ENCODE measurements at regions not wholly inside any gene's neighbourhood (a gene's known extent, or its start where the extent isn't known, plus 50 kb on each side); places are given as distances from the start of the nearest gene placed in this dataset.

DNA sequence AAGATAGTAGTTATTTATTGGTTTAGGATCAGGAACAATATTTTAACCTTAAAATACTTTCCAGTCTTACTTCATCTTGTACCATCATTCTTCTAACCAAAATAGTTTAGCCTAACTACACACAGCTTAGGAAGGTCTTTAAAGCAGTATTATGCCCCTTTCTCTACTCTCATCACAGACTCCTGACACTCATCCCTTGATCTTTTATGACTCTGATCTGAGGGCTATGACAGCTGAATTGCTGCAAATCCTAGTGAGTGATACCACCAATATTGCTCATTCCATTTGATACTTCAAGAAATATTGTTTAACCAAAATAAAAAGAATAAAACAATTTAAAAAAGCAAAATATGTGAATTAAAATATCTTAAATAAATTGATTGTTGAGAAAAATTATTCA is 746.6 kb upstream of the ACO1 start:
- TF ChIP-seq EZH2 (IDR thresholded peaks at IDR 0.05) (no peak), SIN3A (IDR thresholded peaks at IDR 0.05; ENCODE audit: low read depth) (no peak), ZFX (IDR thresholded peaks at IDR 0.05) (no peak), EZH2phosphoT487 (IDR thresholded peaks at IDR 0.05; ENCODE audit: borderline replicate concordance) (no peak), POLR2AphosphoS5 (IDR thresholded peaks at IDR 0.05; ENCODE audit: low read depth, low read length) (no peak), POLR2A (IDR thresholded peaks at IDR 0.05; ENCODE audit: borderline replicate concordance, extremely low read depth, insufficient read depth, insufficient read length) (no peak), EGR1 (IDR thresholded peaks at IDR 0.05; ENCODE audit: low read depth) (no peak), SP1 (IDR thresholded peaks at IDR 0.05; ENCODE audit: low read depth) (no peak), CEBPB (IDR thresholded peaks at IDR 0.05; ENCODE audit: low read depth) (no peak), SRF (IDR thresholded peaks at IDR 0.05; ENCODE audit: low read depth) (no peak)
- TF ChIP-seq, protein P1, sequence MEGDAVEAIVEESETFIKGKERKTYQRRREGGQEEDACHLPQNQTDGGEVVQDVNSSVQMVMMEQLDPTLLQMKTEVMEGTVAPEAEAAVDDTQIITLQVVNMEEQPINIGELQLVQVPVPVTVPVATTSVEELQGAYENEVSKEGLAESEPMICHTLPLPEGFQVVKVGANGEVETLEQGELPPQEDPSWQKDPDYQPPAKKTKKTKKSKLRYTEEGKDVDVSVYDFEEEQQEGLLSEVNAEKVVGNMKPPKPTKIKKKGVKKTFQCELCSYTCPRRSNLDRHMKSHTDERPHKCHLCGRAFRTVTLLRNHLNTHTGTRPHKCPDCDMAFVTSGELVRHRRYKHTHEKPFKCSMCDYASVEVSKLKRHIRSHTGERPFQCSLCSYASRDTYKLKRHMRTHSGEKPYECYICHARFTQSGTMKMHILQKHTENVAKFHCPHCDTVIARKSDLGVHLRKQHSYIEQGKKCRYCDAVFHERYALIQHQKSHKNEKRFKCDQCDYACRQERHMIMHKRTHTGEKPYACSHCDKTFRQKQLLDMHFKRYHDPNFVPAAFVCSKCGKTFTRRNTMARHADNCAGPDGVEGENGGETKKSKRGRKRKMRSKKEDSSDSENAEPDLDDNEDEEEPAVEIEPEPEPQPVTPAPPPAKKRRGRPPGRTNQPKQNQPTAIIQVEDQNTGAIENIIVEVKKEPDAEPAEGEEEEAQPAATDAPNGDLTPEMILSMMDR (IDR thresholded peaks at IDR 0.05 in 2 of 3, conservative IDR thresholded peaks at IDR 0.05 in 1 of 3; ENCODE audit: borderline replicate concordance in 1 of 3, insufficient read depth in 1 of 3, low read depth in 2 of 3, low read length in 2 of 3) = no peak
- TF ChIP-seq, protein P2, sequence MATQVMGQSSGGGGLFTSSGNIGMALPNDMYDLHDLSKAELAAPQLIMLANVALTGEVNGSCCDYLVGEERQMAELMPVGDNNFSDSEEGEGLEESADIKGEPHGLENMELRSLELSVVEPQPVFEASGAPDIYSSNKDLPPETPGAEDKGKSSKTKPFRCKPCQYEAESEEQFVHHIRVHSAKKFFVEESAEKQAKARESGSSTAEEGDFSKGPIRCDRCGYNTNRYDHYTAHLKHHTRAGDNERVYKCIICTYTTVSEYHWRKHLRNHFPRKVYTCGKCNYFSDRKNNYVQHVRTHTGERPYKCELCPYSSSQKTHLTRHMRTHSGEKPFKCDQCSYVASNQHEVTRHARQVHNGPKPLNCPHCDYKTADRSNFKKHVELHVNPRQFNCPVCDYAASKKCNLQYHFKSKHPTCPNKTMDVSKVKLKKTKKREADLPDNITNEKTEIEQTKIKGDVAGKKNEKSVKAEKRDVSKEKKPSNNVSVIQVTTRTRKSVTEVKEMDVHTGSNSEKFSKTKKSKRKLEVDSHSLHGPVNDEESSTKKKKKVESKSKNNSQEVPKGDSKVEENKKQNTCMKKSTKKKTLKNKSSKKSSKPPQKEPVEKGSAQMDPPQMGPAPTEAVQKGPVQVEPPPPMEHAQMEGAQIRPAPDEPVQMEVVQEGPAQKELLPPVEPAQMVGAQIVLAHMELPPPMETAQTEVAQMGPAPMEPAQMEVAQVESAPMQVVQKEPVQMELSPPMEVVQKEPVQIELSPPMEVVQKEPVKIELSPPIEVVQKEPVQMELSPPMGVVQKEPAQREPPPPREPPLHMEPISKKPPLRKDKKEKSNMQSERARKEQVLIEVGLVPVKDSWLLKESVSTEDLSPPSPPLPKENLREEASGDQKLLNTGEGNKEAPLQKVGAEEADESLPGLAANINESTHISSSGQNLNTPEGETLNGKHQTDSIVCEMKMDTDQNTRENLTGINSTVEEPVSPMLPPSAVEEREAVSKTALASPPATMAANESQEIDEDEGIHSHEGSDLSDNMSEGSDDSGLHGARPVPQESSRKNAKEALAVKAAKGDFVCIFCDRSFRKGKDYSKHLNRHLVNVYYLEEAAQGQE (IDR thresholded peaks at IDR 0.05; ENCODE audit: low read depth) = no peak
- TF ChIP-seq, protein P3, sequence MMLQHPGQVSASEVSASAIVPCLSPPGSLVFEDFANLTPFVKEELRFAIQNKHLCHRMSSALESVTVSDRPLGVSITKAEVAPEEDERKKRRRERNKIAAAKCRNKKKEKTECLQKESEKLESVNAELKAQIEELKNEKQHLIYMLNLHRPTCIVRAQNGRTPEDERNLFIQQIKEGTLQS (IDR thresholded peaks at IDR 0.05) = no peak
